OCI-LY7 (cell line): ENCODE measurements at regions not wholly inside any gene's neighbourhood (a gene's known extent, or its start where the extent isn't known, plus 50 kb on each side); places are given as distances from the start of the nearest gene placed in this dataset.

Experiments
- CTCF ChIP-seq: fragments of 200-600 bp; sonication (generic); conservative IDR thresholded peaks from 2 replicates; pipeline ENCODE4 v1.5.1; 2014; ENCODE audit warnings: mild to moderate bottlenecking, antibody characterized with exemption, low read length, moderate library complexity, mixed read lengths
- EZH2phosphoT487 ChIP-seq: fragments of 200-600 bp; sonication (generic); IDR thresholded peaks from 2 replicates; pipeline ENCODE4 v1.6.1; 2018; ENCODE audit warnings: low read depth, borderline replicate concordance, mild to moderate bottlenecking, mixed run types, antibody characterized with exemption, low read length, moderate library complexity, mixed read lengths

- TF ChIP-seq EZH2phosphoT487 (no peak), CTCF (no peak)
Measured at GRCh38 chr1:112056354-112056753, 66.9 kb upstream of the KCND3 start.
